ENCODE measurements at regions not wholly inside any gene's neighbourhood (a gene's known extent, or its start where the extent isn't known, plus 50 kb on each side); places are given as distances from the start of the nearest gene placed in this dataset.

DNA sequence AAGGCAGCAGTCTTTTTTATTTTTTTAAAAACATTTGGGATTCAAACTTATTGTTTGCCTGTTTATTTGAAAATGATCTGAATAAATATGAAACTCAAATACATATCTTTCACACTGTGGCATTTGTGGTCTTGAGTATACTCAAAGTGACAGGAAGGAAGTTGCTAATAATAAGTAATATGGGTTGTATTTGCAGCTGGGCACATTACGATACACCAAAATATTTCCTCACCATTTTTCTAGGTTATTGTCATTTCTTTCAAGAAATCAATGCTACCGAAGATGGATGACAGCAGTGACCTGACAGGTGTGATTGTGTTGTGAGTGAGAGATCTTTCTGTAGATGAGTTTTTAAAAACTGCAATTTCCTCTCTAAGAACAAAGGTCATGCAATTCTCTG, 665.7 kb downstream of the CDH8 start:
- Histone ChIP-seq H3K27ac (ENCODE audit: low read depth in 2 of 2, low read length in 1 of 2) (no peak overlapping the region), H3K9ac (no peak overlapping the region), H3K79me2 (ENCODE audit: insufficient read depth) (no peaks in the 10 kb centered on the region), H3K4me2 (no peak overlapping the region), H3K4me3 (ENCODE audit: low read depth in 2 of 2, low read length in 1 of 2) (no peak overlapping the region), H3K36me3 (replicated peaks in 1 of 2; ENCODE audit: control insufficient read depth in 1 of 2, insufficient read depth in 2 of 2, low read length in 1 of 2) (no peaks in the 10 kb centered on the region), H3K27me3 (ENCODE audit: insufficient read depth) (no peaks in the 10 kb centered on the region), H2AFZ (ENCODE audit: low read depth) (no peak overlapping the region), H3F3A (replicated peaks; ENCODE audit: insufficient read depth) (no peaks in the 10 kb centered on the region), H3K9me2 (no peaks in the 10 kb centered on the region), H3K9me3 (no peaks in the 10 kb centered on the region), H4K20me1 (ENCODE audit: insufficient read depth) (no peaks in the 10 kb centered on the region), H3K4me1 (ENCODE audit: control insufficient read depth in 1 of 2, insufficient read depth in 2 of 2, low read depth in 1 of 2, low read length in 1 of 2) (no peaks in the 10 kb centered on the region)
- no peak for TF ChIP-seq GABPA (IDR thresholded peaks at IDR 0.05; ENCODE audit: low read depth)
- no peak for TF ChIP-seq RCOR1 (IDR thresholded peaks at IDR 0.05; ENCODE audit: low read length)
- TF ChIP-seq, protein P1, sequence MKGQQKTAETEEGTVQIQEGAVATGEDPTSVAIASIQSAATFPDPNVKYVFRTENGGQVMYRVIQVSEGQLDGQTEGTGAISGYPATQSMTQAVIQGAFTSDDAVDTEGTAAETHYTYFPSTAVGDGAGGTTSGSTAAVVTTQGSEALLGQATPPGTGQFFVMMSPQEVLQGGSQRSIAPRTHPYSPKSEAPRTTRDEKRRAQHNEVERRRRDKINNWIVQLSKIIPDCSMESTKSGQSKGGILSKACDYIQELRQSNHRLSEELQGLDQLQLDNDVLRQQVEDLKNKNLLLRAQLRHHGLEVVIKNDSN (IDR thresholded peaks at IDR 0.05; ENCODE audit: borderline replicate concordance, low read depth) = no peak
- TF ChIP-seq, protein P2, sequence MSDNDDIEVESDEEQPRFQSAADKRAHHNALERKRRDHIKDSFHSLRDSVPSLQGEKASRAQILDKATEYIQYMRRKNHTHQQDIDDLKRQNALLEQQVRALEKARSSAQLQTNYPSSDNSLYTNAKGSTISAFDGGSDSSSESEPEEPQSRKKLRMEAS (IDR thresholded peaks at IDR 0.05; ENCODE audit: low read depth) = no peak
- no peak for TF ChIP-seq NFIC (IDR thresholded peaks at IDR 0.05; ENCODE audit: borderline replicate concordance)
- no peak for TF ChIP-seq GATA2 (CRISPR knock-in tag; IDR thresholded peaks at IDR 0.05)
- ChIA-PET CTCF (no interaction called here), POLR2A (no interaction called here)
- 26% methylated on average over 2 of the region's 2 CpGs for WGBS (ENCODE audit: low lambda C conversion rate)
- no peak for DNase-seq

DNA sequence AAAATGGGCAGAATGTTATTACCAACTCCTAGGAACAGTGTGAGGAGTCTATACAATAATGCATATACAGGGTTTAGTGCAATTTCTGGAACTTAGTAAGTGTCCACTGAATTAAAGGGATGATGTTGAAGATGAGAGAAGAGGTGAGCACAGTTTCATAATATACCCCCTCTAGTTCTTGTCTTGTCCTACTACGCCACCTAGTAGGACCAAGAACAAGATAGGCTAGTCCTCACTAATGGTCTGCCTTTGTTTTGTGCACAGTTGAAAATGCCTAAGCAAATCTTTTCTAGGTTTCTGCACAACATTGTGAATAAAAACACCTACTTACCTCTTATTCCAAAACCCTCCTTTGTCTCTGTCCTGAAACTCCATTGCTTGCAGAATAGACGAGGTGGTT, 670.2 kb downstream of the CDH8 start:
- H2AFZ ChIP-seq (ENCODE audit: low read depth) = no peak overlapping the region
- no peak overlapping the region for H3K4me2 ChIP-seq
- H4K20me1 ChIP-seq (ENCODE audit: insufficient read depth) = no peaks in the 10 kb centered on the region
- H3K27me3 ChIP-seq (ENCODE audit: insufficient read depth) = no peaks in the 10 kb centered on the region
- ChIA-PET CTCF (no interaction called here), POLR2A (no interaction called here)
- H3K4me1 ChIP-seq (ENCODE audit: control insufficient read depth in 1 of 2, insufficient read depth in 2 of 2, low read depth in 1 of 2, low read length in 1 of 2) = no peaks in the 10 kb centered on the region; a peak in 2 of 4 replicates
- 23% methylated on average over 2 of the region's 2 CpGs for WGBS (ENCODE audit: low lambda C conversion rate)
- TF ChIP-seq JUND (IDR thresholded peaks at IDR 0.05) = no peak
- TF ChIP-seq, protein P3, sequence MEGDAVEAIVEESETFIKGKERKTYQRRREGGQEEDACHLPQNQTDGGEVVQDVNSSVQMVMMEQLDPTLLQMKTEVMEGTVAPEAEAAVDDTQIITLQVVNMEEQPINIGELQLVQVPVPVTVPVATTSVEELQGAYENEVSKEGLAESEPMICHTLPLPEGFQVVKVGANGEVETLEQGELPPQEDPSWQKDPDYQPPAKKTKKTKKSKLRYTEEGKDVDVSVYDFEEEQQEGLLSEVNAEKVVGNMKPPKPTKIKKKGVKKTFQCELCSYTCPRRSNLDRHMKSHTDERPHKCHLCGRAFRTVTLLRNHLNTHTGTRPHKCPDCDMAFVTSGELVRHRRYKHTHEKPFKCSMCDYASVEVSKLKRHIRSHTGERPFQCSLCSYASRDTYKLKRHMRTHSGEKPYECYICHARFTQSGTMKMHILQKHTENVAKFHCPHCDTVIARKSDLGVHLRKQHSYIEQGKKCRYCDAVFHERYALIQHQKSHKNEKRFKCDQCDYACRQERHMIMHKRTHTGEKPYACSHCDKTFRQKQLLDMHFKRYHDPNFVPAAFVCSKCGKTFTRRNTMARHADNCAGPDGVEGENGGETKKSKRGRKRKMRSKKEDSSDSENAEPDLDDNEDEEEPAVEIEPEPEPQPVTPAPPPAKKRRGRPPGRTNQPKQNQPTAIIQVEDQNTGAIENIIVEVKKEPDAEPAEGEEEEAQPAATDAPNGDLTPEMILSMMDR (IDR thresholded peaks at IDR 0.05) = no peak
- no peak for TF ChIP-seq GABPA (IDR thresholded peaks at IDR 0.05; ENCODE audit: low read depth)
- peak; percentile 34; the same call in 1 of the 2 replicates for TF ChIP-seq RAD21 (IDR thresholded peaks at IDR 0.05; ENCODE audit: low read length)
- no peaks in the 10 kb centered on the region for H3F3A ChIP-seq (replicated peaks; ENCODE audit: insufficient read depth)
- no peak overlapping the region for H3K9ac ChIP-seq
- DNase-seq = no peak
- H3K79me2 ChIP-seq (ENCODE audit: insufficient read depth) = no peaks in the 10 kb centered on the region
- H3K9me2 ChIP-seq = no peaks in the 10 kb centered on the region
- H3K27ac ChIP-seq (ENCODE audit: low read depth in 2 of 2, low read length in 1 of 2) = no peak overlapping the region
- H3K36me3 ChIP-seq (replicated peaks in 1 of 2; ENCODE audit: control insufficient read depth in 1 of 2, insufficient read depth in 2 of 2, low read length in 1 of 2) = no peaks in the 10 kb centered on the region
- no peaks in the 10 kb centered on the region for H3K9me3 ChIP-seq
- H3K4me3 ChIP-seq (ENCODE audit: low read depth in 2 of 2, low read length in 1 of 2) = no peak overlapping the region

DNA sequence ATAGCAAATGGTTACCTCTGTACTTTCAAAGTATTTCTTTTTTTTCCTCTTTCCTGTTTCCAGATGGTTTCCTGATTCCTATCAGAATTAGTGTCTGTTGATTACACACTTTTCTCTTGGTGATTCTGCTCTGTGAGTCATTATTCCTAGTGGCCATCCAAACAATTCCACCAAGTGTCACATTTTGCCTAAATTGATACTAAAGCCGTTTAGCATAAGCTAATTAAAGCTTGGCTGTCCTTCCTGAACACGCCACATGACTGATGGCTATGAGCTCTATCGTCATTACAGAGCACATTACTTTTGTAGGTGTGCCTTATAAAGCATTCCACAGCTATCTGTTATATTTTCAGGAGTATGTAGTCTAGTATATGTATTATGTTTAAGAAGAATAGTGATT, 671.2 kb downstream of the CDH8 start:
- Histone ChIP-seq H3F3A (replicated peaks; ENCODE audit: insufficient read depth) (no peaks in the 10 kb centered on the region), H3K4me2 (no peak overlapping the region), H3K36me3 (replicated peaks in 1 of 2; ENCODE audit: control insufficient read depth in 1 of 2, insufficient read depth in 2 of 2, low read length in 1 of 2) (no peaks in the 10 kb centered on the region), H3K27me3 (ENCODE audit: insufficient read depth) (no peaks in the 10 kb centered on the region), H3K79me2 (ENCODE audit: insufficient read depth) (no peaks in the 10 kb centered on the region), H2AFZ (ENCODE audit: low read depth) (no peak overlapping the region), H3K4me1 (ENCODE audit: control insufficient read depth in 1 of 2, insufficient read depth in 2 of 2, low read depth in 1 of 2, low read length in 1 of 2) (no peaks in the 10 kb centered on the region; a peak in 2 of 4 replicates), H3K4me3 (ENCODE audit: low read depth in 2 of 2, low read length in 1 of 2) (no peak overlapping the region), H3K9ac (no peak overlapping the region), H3K27ac (ENCODE audit: low read depth in 2 of 2, low read length in 1 of 2) (no peak overlapping the region), H3K9me2 (no peaks in the 10 kb centered on the region), H4K20me1 (ENCODE audit: insufficient read depth) (no peaks in the 10 kb centered on the region), H3K9me3 (no peaks in the 10 kb centered on the region)
- WGBS (ENCODE audit: low lambda C conversion rate) = 7% methylated on average over 3 of the region's 3 CpGs
- DNase-seq = no peak
- TF ChIP-seq, protein P1 (IDR thresholded peaks at IDR 0.05; ENCODE audit: borderline replicate concordance, low read depth) = no peak
- TF ChIP-seq, protein P3 (IDR thresholded peaks at IDR 0.05) = no peak
- TF ChIP-seq FOXM1 (IDR thresholded peaks at IDR 0.05; ENCODE audit: low read depth) (no peak), FOXJ3 (CRISPR knock-in tag; IDR thresholded peaks at IDR 0.05) (no peak), SIN3A (IDR thresholded peaks at IDR 0.05; ENCODE audit: borderline replicate concordance, low read depth, low read length) (no peak), NRF1 (IDR thresholded peaks at IDR 0.05; ENCODE audit: low read depth, low read length) (no peak), NFIC (IDR thresholded peaks at IDR 0.05; ENCODE audit: borderline replicate concordance) (no peak)
- TF ChIP-seq, protein P4, sequence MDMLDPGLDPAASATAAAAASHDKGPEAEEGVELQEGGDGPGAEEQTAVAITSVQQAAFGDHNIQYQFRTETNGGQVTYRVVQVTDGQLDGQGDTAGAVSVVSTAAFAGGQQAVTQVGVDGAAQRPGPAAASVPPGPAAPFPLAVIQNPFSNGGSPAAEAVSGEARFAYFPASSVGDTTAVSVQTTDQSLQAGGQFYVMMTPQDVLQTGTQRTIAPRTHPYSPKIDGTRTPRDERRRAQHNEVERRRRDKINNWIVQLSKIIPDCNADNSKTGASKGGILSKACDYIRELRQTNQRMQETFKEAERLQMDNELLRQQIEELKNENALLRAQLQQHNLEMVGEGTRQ (IDR thresholded peaks at IDR 0.05; ENCODE audit: borderline replicate concordance, low read depth, low read length) = no peak
- POLR2A ChIA-PET = no interaction called here
- CTCF ChIA-PET = interaction anchor here (0.7 kb wide), 1 partner anchor 59 kb away, joined by 3 read pairs; no protein-coding TSS in a partner anchor

Data from SK-N-SH (cell line).